ENCODE measurements at regions not wholly inside any gene's neighbourhood (a gene's known extent, or its start where the extent isn't known, plus 50 kb on each side); places are given as distances from the start of the nearest gene placed in this dataset.
A peak's percentile ranks its signal among the peaks of the same experiment; 100 is the strongest.

- Histone ChIP-seq H3K4me2 (ENCODE audit: low read length) (no peak overlapping the region), H2AFZ (ENCODE audit: low read depth, low read length) (no peak overlapping the region), H3K27ac (ENCODE audit: low read length) (no peak overlapping the region), H3K9me3 (ENCODE audit: low read length) (no peaks in the 10 kb centered on the region), H3K36me3 (ENCODE audit: insufficient read depth, low read length) (no peaks in the 10 kb centered on the region), H3K79me2 (replicated peaks; ENCODE audit: insufficient read depth, low read length) (no peaks in the 10 kb centered on the region), H4K20me1 (ENCODE audit: insufficient read depth) (no peaks in the 10 kb centered on the region), H3K9me2 (ENCODE audit: insufficient read depth, low read length) (no peaks in the 10 kb centered on the region), H3F3A (ENCODE audit: insufficient read depth, low read length, poor library complexity, severe bottlenecking) (no peaks in the 10 kb centered on the region), H3K4me3 (ENCODE audit: low read length) (no peak overlapping the region), H3K9ac (ENCODE audit: low read length) (no peak overlapping the region), H3K27me3 (ENCODE audit: insufficient read depth, low read depth, low read length) (no peaks in the 10 kb centered on the region)
- no peak for TF ChIP-seq REST (IDR thresholded peaks at IDR 0.05; ENCODE audit: borderline replicate concordance)
- no peak for TF ChIP-seq EP300 (conservative IDR thresholded peaks at IDR 0.05; ENCODE audit: poor library complexity, severe bottlenecking)
- TF ChIP-seq TAF1 (IDR thresholded peaks at IDR 0.05; ENCODE audit: low read depth): no peak
- no peak for TF ChIP-seq MXI1 (conservative IDR thresholded peaks at IDR 0.05; ENCODE audit: poor library complexity, severe bottlenecking)
- no peak for TF ChIP-seq RAD21 (conservative IDR thresholded peaks at IDR 0.05)
- TF ChIP-seq EZH2 (IDR thresholded peaks at IDR 0.05; ENCODE audit: borderline replicate concordance, insufficient read depth, low read length, poor library complexity, severe bottlenecking): no peak
- no peak for TF ChIP-seq SMC3 (conservative IDR thresholded peaks at IDR 0.05; ENCODE audit: poor library complexity)
- no peak for TF ChIP-seq CTCF (IDR thresholded peaks at IDR 0.05; ENCODE audit: poor library complexity, severe bottlenecking)
- TF ChIP-seq POLR2AphosphoS5 (IDR thresholded peaks at IDR 0.05): no peak
Observed at GRCh38 chr4:170323623-170324022, 233.9 kb upstream of the AADAT start.

GRCh38 chr4:170307182-170307581 is 217.4 kb upstream of the AADAT start:
- H3K79me2 ChIP-seq (replicated peaks; ENCODE audit: insufficient read depth, low read length): no peaks in the 10 kb centered on the region
- no peak overlapping the region for H3K4me2 ChIP-seq (ENCODE audit: low read length)
- no peak overlapping the region for H2AFZ ChIP-seq (ENCODE audit: low read depth, low read length)
- no peak for TF ChIP-seq TAF1 (IDR thresholded peaks at IDR 0.05; ENCODE audit: low read depth)
- TF ChIP-seq RAD21 (conservative IDR thresholded peaks at IDR 0.05): peak; percentile 26
- peak; percentile 27 for TF ChIP-seq CTCF (IDR thresholded peaks at IDR 0.05; ENCODE audit: poor library complexity, severe bottlenecking)
- no peak for TF ChIP-seq EP300 (conservative IDR thresholded peaks at IDR 0.05; ENCODE audit: poor library complexity, severe bottlenecking)
- TF ChIP-seq MXI1 (conservative IDR thresholded peaks at IDR 0.05; ENCODE audit: poor library complexity, severe bottlenecking): no peak
- no peak for TF ChIP-seq EZH2 (IDR thresholded peaks at IDR 0.05; ENCODE audit: borderline replicate concordance, insufficient read depth, low read length, poor library complexity, severe bottlenecking)
- no peak for TF ChIP-seq REST (IDR thresholded peaks at IDR 0.05; ENCODE audit: borderline replicate concordance)
- TF ChIP-seq SMC3 (conservative IDR thresholded peaks at IDR 0.05; ENCODE audit: poor library complexity): peak; percentile 19
- TF ChIP-seq POLR2AphosphoS5 (IDR thresholded peaks at IDR 0.05): no peak
- H3K27me3 ChIP-seq (ENCODE audit: insufficient read depth, low read depth, low read length): no peaks in the 10 kb centered on the region
- no peak overlapping the region for H3K27ac ChIP-seq (ENCODE audit: low read length)
- no peaks in the 10 kb centered on the region for H3F3A ChIP-seq (ENCODE audit: insufficient read depth, low read length, poor library complexity, severe bottlenecking)
- no peak overlapping the region for H3K9ac ChIP-seq (ENCODE audit: low read length)
- no peaks in the 10 kb centered on the region for H3K9me2 ChIP-seq (ENCODE audit: insufficient read depth, low read length)
- no peak overlapping the region for H3K4me3 ChIP-seq (ENCODE audit: low read length)
- no peaks in the 10 kb centered on the region for H4K20me1 ChIP-seq (ENCODE audit: insufficient read depth)
- H3K36me3 ChIP-seq (ENCODE audit: insufficient read depth, low read length): no peaks in the 10 kb centered on the region
- H3K9me3 ChIP-seq (ENCODE audit: low read length): no peaks in the 10 kb centered on the region
